GM23248 (cell line): ENCODE measurements at regions not wholly inside any gene's neighbourhood (a gene's known extent, or its start where the extent isn't known, plus 50 kb on each side); places are given as distances from the start of the nearest gene placed in this dataset.

Source experiments
- DNase-seq: peaks from one replicate; pipeline ENCODE4 v3.0.0-alpha.2; 2015
- H2AFZ ChIP-seq: fragments of 200-600 bp; sonication (generic); 2 replicates; pipeline ENCODE4 v1.6.1; 2016; ENCODE audit warnings: antibody characterized with exemption
- H3F3A ChIP-seq: fragments of 200-600 bp; sonication (generic); 2 replicates; pipeline ENCODE4 v1.6.1; 2016; ENCODE audit warnings: mild to moderate bottlenecking, antibody characterized with exemption, mixed run types; ENCODE audit not compliant: insufficient read depth
- H3K27ac ChIP-seq: fragments of 200-600 bp; sonication (generic); 2 replicates; pipeline ENCODE4 v1.5.1; 2016; ENCODE audit warnings: mild to moderate bottlenecking
- H3K27me3 ChIP-seq: fragments of 200-600 bp; sonication (generic); replicated peaks from 2 replicates; pipeline ENCODE4 v1.6.1; 2016; ENCODE audit warnings: mild to moderate bottlenecking; ENCODE audit not compliant: insufficient read depth
- H3K36me3 ChIP-seq: fragments of 200-600 bp; sonication (generic); 2 replicates; pipeline ENCODE4 v1.6.1; 2016; ENCODE audit warnings: low read depth, mild to moderate bottlenecking
- H3K4me1 ChIP-seq: fragments of 200-600 bp; sonication (generic); 2 replicates; pipeline ENCODE4 v1.6.1; 2016; ENCODE audit warnings: mild to moderate bottlenecking; ENCODE audit not compliant: insufficient read depth
- H3K4me2 ChIP-seq: fragments of 200-600 bp; sonication (generic); one replicate; pipeline ENCODE4 v1.6.1; 2016; ENCODE audit warnings: mild to moderate bottlenecking; ENCODE audit not compliant: unreplicated experiment
- H3K4me3 ChIP-seq: fragments of 200-600 bp; sonication (generic); 2 replicates; pipeline ENCODE4 v1.5.1; 2016; ENCODE audit warnings: mild to moderate bottlenecking
- H3K79me2 ChIP-seq: fragments of 200-600 bp; sonication (generic); 2 replicates; pipeline ENCODE4 v1.6.1; 2016; ENCODE audit warnings: mild to moderate bottlenecking; ENCODE audit not compliant: insufficient read depth
- H3K9ac ChIP-seq: fragments of 200-600 bp; sonication (generic); 2 replicates; pipeline ENCODE4 v1.6.1; 2016; ENCODE audit warnings: mild to moderate bottlenecking
- H3K9me2 ChIP-seq: fragments of 200-600 bp; sonication (generic); 2 replicates; pipeline ENCODE4 v1.6.1; 2016; ENCODE audit warnings: mixed run types, mild to moderate bottlenecking, moderate library complexity; ENCODE audit not compliant: insufficient read depth
- H3K9me3 ChIP-seq: fragments of 200-600 bp; sonication (generic); one replicate; pipeline ENCODE4 v1.6.1; 2017; ENCODE audit warnings: low read depth
- H4K20me1 ChIP-seq: fragments of 200-600 bp; sonication (generic); 2 replicates; pipeline ENCODE4 v1.6.0; 2016; ENCODE audit not compliant: insufficient read depth
- EZH2 ChIP-seq: fragments of 200-600 bp; sonication (generic); IDR thresholded peaks from 2 replicates; pipeline ENCODE4 v1.6.1; 2018; ENCODE audit warnings: antibody characterized with exemption, mild to moderate bottlenecking; ENCODE audit not compliant: insufficient read depth, poor library complexity, severe bottlenecking
- EZH2phosphoT487 ChIP-seq: fragments of 200-600 bp; sonication (generic); IDR thresholded peaks from 2 replicates; pipeline ENCODE4 v1.6.1; 2018; ENCODE audit warnings: antibody characterized with exemption, moderate library complexity, mild to moderate bottlenecking, low read depth; ENCODE audit not compliant: insufficient read depth
- WGBS, 2 experiments: methylation state at CpG; one replicate each; pipeline ENCODE4 v1.1.6; 2015 to 2017; ENCODE audit warnings: low lambda C conversion rate in 2 of 2, low coverage in 1 of 2; ENCODE audit errors: missing lambda C conversion rate in 2 of 2; 5-methylcytosine and 5-hydroxymethylcytosine counted together
- in situ Hi-C: fragments of 300-500 bp; cut with MboI; formaldehyde crosslinking; loops from 2 replicates; pipeline ENCODE4 v1.15.0; 2020

DNA sequence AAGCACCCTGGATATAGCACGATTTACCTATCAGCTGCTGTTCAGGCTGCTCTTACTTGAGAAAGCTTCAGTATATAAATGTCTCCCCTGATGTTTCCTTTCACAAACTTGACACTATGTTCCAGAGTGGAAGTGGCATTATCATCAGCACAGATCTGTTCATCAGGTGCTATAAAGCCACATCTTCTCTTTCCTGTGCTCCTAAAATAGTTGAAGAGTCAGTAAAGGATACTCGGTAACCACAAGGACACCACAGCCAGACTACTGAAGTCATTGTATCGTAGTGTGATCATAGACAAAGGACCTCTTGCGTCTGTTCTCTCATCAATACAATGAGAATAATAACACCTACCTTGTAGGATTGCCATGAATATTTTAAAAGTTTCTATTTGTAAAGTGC is 841.0 kb upstream of the CELF4 start:
- in situ Hi-C loops: no loop called here
- 24% methylated on average over 4 of the region's 4 CpGs for WGBS, 2 experiments
- no peak overlapping the region for H3K4me2 ChIP-seq

DNA sequence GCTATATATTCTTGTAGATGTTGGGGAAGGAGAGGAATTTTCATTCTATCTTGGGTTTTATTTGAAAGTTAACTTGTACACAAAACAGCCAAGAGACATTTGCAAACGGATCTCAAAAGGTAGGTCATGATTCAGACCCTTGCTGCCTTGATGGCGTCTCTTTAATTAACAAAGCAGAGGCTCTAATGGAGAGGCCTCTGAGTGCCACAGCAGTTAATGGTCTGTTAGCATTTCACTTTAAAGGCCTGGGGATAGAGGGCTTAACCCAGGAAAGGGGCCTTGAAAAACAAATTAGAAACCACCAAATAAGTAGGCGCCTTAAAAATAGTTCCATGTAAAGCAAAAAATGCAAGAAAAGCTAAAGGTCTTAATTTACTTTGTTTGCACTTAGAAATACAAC is 836.9 kb upstream of the CELF4 start:
- no peak for DNase-seq
- Histone ChIP-seq H3K4me3 (no peak overlapping the region), H3F3A (no peaks in the 10 kb centered on the region), H2AFZ (no peak overlapping the region), H3K9ac (no peak overlapping the region), H3K4me2 (no peak overlapping the region), H4K20me1 (no peaks in the 10 kb centered on the region), H3K27ac (no peak overlapping the region), H3K4me1 (no peaks in the 10 kb centered on the region), H3K79me2 (no peaks in the 10 kb centered on the region), H3K9me2 (no peaks in the 10 kb centered on the region), H3K27me3 (no peaks in the 10 kb centered on the region), H3K36me3 (no peaks in the 10 kb centered on the region), H3K9me3 (no peaks in the 10 kb centered on the region)
- TF ChIP-seq EZH2: no peak
- TF ChIP-seq EZH2phosphoT487: no peak
- in situ Hi-C loops: no loop called here
- WGBS, 2 experiments: 10 to 11% methylated on average over 3 of the region's 3 CpGs

More for the DNA sequence above, 841.0 kb upstream of the CELF4 start:
- Histone ChIP-seq H3K27ac (no peak overlapping the region), H3K9me3 (no peaks in the 10 kb centered on the region), H3K27me3 (no peaks in the 10 kb centered on the region), H3K9ac (no peak overlapping the region), H4K20me1 (no peaks in the 10 kb centered on the region), H3K36me3 (no peaks in the 10 kb centered on the region), H3K4me1 (no peaks in the 10 kb centered on the region), H3F3A (no peaks in the 10 kb centered on the region), H2AFZ (no peak overlapping the region), H3K79me2 (no peaks in the 10 kb centered on the region), H3K9me2 (no peaks in the 10 kb centered on the region), H3K4me3 (no peak overlapping the region)
- no peak for TF ChIP-seq EZH2
- no peak for DNase-seq

DNA sequence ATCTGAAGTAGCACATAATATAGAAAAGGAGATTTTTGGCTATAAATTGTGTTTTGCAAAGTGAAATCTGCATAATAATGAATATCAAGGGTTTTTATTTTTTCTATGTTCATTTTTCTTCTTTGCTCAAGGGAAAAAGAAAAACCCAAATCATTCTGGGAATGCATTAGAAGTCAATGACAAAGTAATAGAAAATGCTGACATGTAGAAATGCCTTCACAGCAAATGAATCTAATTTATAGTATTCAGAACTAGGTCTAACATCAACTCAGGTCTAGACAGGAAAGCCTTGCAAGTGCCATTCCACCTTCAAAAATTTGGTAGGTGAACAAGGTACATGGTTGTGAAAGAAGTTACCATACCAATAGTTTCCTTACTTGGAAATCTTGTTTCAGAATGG is 831.5 kb upstream of the CELF4 start:
- Histone ChIP-seq H3K9me3 (no peaks in the 10 kb centered on the region), H3K9ac (no peak overlapping the region), H3K4me3 (no peak overlapping the region), H3F3A (no peaks in the 10 kb centered on the region), H3K9me2 (no peaks in the 10 kb centered on the region), H2AFZ (no peak overlapping the region), H3K36me3 (no peaks in the 10 kb centered on the region), H3K4me2 (no peak overlapping the region), H4K20me1 (no peaks in the 10 kb centered on the region), H3K79me2 (no peaks in the 10 kb centered on the region), H3K4me1 (no peaks in the 10 kb centered on the region), H3K27ac (no peak overlapping the region), H3K27me3 (no peaks in the 10 kb centered on the region)
- in situ Hi-C loops: no loop called here
- DNase-seq: no peak
- TF ChIP-seq EZH2 (no peak), EZH2phosphoT487 (no peak)

DNA sequence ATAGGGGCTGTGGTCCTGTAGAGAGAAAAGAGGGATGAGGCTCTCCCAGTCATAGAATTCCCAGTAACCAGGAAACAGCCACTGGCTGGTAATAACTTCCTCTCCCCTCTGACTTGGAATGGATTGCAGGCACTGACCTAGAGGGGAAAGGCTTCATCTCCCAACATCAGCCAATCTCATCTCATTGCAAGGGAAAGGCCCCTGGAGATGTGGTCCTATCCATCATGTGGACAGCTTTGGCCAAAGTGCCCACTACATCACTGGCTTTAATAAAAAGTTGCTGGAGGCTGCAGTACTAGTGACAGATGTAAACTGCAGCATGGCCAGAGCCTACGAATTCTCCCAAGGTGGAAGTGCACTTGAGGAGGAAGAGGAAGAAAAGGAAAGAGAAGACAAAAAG is 820.5 kb upstream of the CELF4 start:
- no peak overlapping the region for H3K27ac ChIP-seq
- no peaks in the 10 kb centered on the region for H3K4me1 ChIP-seq
- H2AFZ ChIP-seq: no peak overlapping the region
- no peaks in the 10 kb centered on the region for H3F3A ChIP-seq
- WGBS, 2 experiments: 0 to 7% methylated on average over 1 of the region's 1 CpG
- no peak overlapping the region for H3K4me2 ChIP-seq
- H3K9me3 ChIP-seq: no peaks in the 10 kb centered on the region
- H3K9ac ChIP-seq: no peak overlapping the region
- DNase-seq: no peak
- H3K9me2 ChIP-seq: no peaks in the 10 kb centered on the region
- no peaks in the 10 kb centered on the region for H4K20me1 ChIP-seq
- in situ Hi-C loops: no loop called here
- no peaks in the 10 kb centered on the region for H3K36me3 ChIP-seq
- H3K27me3 ChIP-seq: no peaks in the 10 kb centered on the region
- TF ChIP-seq EZH2 (no peak), EZH2phosphoT487 (no peak)
- H3K79me2 ChIP-seq: no peaks in the 10 kb centered on the region
- H3K4me3 ChIP-seq: no peak overlapping the region

DNA sequence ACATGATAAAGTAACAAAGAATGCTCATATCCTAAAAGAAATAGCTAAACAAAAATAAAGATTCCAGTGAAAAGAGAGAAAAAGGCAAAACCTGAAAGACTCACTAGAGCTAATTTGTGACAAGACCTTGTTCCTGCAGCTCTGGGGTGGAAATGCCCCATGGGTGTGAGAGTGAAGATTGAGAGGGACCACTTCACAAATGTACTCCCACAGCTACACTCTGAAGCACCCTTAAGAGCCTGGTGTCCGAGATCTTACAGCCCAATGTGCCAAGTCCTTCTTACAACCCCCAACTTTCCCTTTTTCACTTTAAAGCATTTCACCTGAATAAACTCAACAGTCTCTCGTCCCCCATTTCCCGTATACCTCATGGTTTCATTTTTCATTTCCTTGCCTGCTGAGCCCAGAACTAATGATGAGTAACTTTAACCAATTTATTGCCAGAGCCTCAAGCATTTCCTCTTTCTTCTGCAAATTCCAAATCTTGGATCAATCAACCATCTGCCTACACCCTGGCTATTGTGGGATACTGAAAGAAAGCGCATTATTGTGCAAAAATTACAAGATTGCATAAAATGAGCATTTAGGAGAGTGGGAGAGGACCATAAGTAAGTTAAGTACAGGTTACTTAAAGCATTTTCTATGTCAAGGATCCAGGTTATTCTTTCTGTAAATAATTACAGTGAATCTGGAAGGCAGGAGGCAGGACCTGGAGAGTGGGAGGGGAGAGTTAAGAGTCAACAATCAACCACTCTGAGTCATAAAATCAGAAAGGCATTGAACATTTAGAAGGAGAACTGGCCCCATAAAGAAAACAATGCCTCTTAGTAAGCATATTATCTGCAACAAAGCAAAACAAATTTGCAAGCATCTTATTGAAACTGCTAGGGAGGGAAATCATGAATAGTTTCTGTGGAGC is 804.4 kb upstream of the CELF4 start:
- no peak for DNase-seq
- Histone ChIP-seq H4K20me1 (no peaks in the 10 kb centered on the region), H2AFZ (no peak overlapping the region), H3K4me3 (no peak overlapping the region), H3F3A (no peaks in the 10 kb centered on the region), H3K9me2 (no peaks in the 10 kb centered on the region), H3K79me2 (no peaks in the 10 kb centered on the region), H3K4me2 (no peak overlapping the region), H3K9ac (no peak overlapping the region), H3K4me1 (no peaks in the 10 kb centered on the region), H3K9me3 (no peaks in the 10 kb centered on the region), H3K27ac (no peak overlapping the region), H3K36me3 (no peaks in the 10 kb centered on the region), H3K27me3 (no peaks in the 10 kb centered on the region)
- 7 to 8% methylated on average over 4 of the region's 4 CpGs for WGBS, 2 experiments
- TF ChIP-seq EZH2phosphoT487: no peak
- no peak for TF ChIP-seq EZH2
- in situ Hi-C loops: no loop called here
